MM.1S (cell line): ENCODE measurements at regions not wholly inside any gene's neighbourhood (a gene's known extent, or its start where the extent isn't known, plus 50 kb on each side); places are given as distances from the start of the nearest gene placed in this dataset.

Source experiments
- EZH2 ChIP-seq: fragments of 300-600 bp; sonication (generic); optimal IDR thresholded peaks from 2 replicates; pipeline ENCODE3; 2017; ENCODE audit warnings: low read depth, mild to moderate bottlenecking, antibody characterized with exemption, low read length, mixed read lengths
- EZH2phosphoT487 ChIP-seq: fragments of 300-600 bp; sonication (generic); IDR thresholded peaks from 2 replicates; pipeline ENCODE4 v1.6.1; 2018; ENCODE audit warnings: antibody characterized with exemption, low read length
- TF ChIP-seq, protein P1 (sequence below): fragments of 300-600 bp; sonication (generic); IDR thresholded peaks from 2 replicates; pipeline ENCODE4 v1.5.1; 2016; ENCODE audit warnings: antibody characterized with exemption, low read length, mixed read lengths

DNA sequence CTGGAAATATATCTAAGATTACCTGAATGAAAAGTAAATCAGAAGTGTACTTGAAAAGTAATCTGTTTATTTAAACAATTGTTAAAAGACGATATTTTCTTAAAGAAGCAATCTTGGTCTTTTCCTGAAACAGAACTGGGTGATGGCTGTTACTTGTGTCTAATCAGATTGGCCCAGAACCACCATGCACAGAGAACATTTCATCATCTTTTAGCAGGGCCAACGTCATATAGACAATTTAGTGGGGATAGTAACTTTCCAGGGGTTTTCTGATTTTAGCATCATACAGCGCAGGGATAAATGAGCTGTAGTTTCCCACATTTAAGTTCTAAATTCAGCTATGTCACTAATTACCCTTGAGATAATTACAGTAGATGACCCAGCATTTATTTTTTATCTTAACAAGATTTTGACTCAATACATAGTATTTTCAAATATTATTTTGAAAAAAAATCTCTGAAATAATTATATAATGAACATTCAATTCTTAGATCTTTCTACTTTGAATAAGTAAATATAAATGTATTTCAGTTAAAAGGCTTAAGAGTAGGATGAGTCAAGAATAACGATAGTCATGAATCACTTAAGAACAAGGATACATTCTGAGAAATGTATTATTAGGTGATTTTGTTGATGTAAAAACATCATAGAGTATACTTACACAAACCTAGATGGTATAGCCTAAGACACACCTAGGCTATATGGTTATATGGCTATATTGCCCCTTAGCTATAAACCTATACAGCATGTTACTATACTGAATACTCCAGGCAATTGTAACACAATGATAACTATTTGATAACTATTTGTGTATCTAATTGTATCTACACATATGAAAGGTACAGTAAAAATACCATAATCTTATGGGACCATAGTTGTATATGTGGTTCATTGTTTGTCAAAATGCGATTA is 103.8 kb upstream of the MME start:
- TF ChIP-seq EZH2 (no peak), EZH2phosphoT487 (no peak)
- TF ChIP-seq, protein P1, sequence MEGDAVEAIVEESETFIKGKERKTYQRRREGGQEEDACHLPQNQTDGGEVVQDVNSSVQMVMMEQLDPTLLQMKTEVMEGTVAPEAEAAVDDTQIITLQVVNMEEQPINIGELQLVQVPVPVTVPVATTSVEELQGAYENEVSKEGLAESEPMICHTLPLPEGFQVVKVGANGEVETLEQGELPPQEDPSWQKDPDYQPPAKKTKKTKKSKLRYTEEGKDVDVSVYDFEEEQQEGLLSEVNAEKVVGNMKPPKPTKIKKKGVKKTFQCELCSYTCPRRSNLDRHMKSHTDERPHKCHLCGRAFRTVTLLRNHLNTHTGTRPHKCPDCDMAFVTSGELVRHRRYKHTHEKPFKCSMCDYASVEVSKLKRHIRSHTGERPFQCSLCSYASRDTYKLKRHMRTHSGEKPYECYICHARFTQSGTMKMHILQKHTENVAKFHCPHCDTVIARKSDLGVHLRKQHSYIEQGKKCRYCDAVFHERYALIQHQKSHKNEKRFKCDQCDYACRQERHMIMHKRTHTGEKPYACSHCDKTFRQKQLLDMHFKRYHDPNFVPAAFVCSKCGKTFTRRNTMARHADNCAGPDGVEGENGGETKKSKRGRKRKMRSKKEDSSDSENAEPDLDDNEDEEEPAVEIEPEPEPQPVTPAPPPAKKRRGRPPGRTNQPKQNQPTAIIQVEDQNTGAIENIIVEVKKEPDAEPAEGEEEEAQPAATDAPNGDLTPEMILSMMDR, result no peak
